Brain microvascular endothelial cell (primary cell): ENCODE measurements at regions not wholly inside any gene's neighbourhood (a gene's known extent, or its start where the extent isn't known, plus 50 kb on each side); places are given as distances from the start of the nearest gene placed in this dataset.

Source experiments
- DNase-seq: peaks from one replicate; pipeline ENCODE4 v3.0.0-alpha.2; 2020
- H3K27ac ChIP-seq: fragments of 250-450 bp; sonication (Bioruptor Pico); 2 replicates; pipeline ENCODE4 v1.5.1; 2020; ENCODE audit warnings: mild to moderate bottlenecking, moderate library complexity
- H3K27me3 ChIP-seq: fragments of 250-450 bp; sonication (Bioruptor Pico); replicated peaks from 2 replicates; pipeline ENCODE4 v1.5.1; 2020; ENCODE audit warnings: mild to moderate bottlenecking
- H3K36me3 ChIP-seq: fragments of 250-450 bp; sonication (Bioruptor Pico); replicated peaks from 2 replicates; pipeline ENCODE4 v1.5.1; 2020; ENCODE audit warnings: mild to moderate bottlenecking
- H3K4me3 ChIP-seq: 2 replicates; pipeline ENCODE4 v1.5.1; 2011; ENCODE audit warnings: low read depth, mild to moderate bottlenecking, control low read depth, low read length, moderate library complexity
- in situ Hi-C: cut with HindIII; loops from 2 replicates; pipeline ENCODE4 v1.10.0; 2017; ENCODE audit warnings: low sequenced_read_pairs, low pct_ligation_motif_present
- TF ChIP-seq, protein P1 (sequence below): IDR thresholded peaks from 2 replicates; pipeline ENCODE4 v1.5.1; 2011; ENCODE audit warnings: low read depth, mild to moderate bottlenecking, moderate library complexity, low read length, control low read depth, inconsistent platforms; ENCODE audit errors: missing control alignments

DNA sequence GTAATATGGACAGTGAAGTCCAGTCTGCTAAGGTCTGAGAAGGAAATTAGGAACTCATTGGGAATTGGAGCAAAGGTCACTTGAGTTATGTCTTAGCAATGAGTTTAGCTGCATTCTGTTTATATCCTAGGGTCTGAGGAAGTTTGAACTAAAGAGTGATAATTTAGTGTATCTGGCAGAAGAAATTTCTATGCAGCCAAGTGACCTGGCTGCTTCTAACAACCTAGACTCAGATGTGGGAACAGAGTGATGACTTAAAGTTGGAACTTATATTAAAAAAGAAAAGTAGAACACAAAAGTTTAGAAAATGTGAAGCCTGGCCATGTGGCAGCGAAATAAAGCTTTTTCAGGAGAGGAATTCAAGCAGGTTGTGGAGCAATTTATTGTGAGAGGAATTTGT, 106.2 kb downstream of the PRDM9 start:
- no peaks in the 10 kb centered on the region for H3K36me3 ChIP-seq
- in situ Hi-C loops, result no loop called here
- DNase-seq, result no peak

DNA sequence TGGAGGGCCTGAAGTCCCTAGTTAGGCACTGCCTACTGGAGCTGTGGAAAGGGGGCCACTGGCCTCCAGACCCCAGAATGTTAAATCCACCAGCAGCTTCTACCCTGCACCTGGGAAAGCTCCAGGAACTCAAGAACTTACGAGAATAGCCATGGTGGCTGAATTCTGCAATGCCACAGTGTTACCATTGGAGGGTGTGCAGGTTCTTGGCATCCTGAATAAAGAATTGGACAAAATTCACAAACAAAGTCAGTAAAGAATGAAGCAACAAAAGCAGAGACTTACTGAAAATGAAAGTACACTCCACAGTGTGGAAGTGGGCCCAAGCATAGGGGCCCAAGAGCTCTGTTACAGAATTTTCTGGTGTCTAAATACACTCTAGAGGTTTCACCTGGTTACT, 107.0 kb downstream of the PRDM9 start:
- H3K4me3 ChIP-seq, result no peak overlapping the region
- DNase-seq, result no peak
- in situ Hi-C loops, result no loop called here
- H3K36me3 ChIP-seq, result no peaks in the 10 kb centered on the region
- H3K27ac ChIP-seq, result no peak overlapping the region
- H3K27me3 ChIP-seq, result no peaks in the 10 kb centered on the region
- TF ChIP-seq, protein P1, sequence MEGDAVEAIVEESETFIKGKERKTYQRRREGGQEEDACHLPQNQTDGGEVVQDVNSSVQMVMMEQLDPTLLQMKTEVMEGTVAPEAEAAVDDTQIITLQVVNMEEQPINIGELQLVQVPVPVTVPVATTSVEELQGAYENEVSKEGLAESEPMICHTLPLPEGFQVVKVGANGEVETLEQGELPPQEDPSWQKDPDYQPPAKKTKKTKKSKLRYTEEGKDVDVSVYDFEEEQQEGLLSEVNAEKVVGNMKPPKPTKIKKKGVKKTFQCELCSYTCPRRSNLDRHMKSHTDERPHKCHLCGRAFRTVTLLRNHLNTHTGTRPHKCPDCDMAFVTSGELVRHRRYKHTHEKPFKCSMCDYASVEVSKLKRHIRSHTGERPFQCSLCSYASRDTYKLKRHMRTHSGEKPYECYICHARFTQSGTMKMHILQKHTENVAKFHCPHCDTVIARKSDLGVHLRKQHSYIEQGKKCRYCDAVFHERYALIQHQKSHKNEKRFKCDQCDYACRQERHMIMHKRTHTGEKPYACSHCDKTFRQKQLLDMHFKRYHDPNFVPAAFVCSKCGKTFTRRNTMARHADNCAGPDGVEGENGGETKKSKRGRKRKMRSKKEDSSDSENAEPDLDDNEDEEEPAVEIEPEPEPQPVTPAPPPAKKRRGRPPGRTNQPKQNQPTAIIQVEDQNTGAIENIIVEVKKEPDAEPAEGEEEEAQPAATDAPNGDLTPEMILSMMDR, result no peak

More for the DNA sequence above, 106.2 kb downstream of the PRDM9 start:
- no peak overlapping the region for H3K27ac ChIP-seq
- H3K27me3 ChIP-seq, result no peaks in the 10 kb centered on the region
- TF ChIP-seq, protein P1, result no peak
- H3K4me3 ChIP-seq, result no peak overlapping the region

DNA sequence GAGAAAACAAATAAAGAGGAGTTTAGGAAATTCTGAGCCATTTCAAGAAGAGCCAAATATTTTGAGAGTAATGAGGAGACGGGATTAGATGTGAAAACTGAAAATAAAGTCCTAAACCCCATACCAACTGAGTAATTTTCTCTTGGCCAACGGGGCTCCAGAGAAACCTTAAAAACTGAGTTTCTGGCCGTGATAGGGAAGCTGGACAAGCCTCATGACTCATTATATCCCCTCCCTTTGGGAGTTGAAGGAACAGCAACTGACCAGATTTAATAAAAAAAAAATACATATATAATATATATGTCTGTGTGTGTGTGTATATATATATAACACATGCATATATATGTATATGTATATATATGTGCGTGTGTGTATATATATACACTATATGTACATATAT, 119.6 kb downstream of the PRDM9 start:
- Histone ChIP-seq H3K4me3 (no peak overlapping the region), H3K36me3 (no peaks in the 10 kb centered on the region), H3K27ac (no peak overlapping the region), H3K27me3 (no peaks in the 10 kb centered on the region)
- no peak for DNase-seq
- in situ Hi-C loops, result no loop called here
- TF ChIP-seq, protein P1, result no peak

DNA sequence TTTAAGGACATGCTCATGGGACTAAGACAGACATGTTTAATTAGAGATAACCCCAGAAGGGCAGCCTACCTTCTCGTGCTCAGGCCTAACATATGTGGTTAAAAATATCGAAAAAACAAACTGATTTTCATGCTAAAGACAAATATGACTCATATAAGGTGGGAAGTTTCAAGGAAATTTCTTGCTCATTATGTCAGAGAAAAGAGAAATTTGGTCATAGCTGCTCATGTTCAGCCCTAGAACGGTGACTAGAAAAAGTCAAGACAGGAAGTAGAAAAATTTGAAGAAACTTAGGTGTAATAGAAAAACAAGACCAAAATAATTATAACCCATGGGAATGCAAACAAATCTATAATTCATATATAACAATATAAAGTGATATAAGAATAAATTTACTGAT, 120.6 kb downstream of the PRDM9 start:
- Histone ChIP-seq H3K27ac (no peak overlapping the region), H3K4me3 (no peak overlapping the region), H3K36me3 (no peaks in the 10 kb centered on the region), H3K27me3 (no peaks in the 10 kb centered on the region)
- TF ChIP-seq, protein P1, result no peak
- DNase-seq, result no peak
- in situ Hi-C loops, result no loop called here

DNA sequence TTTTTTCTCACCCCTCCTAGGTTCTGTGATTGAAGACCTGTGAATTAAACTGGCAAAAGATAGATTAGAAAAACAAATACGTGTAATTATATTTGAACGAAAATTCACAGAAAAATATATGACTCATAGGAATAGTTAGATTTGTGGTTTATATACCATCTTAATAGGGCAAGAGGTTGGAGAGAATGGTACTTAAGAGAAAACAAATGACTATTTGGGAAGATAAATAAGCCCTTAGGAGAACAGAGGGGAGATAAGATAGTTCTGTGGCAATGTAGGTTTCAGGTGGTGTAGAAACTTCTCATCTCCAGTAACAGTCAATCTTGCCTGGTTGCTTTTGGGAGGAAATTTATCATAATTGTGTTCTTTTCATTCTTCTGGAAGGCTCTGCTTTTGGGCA, 122.0 kb downstream of the PRDM9 start:
- in situ Hi-C loops, result no loop called here
- Histone ChIP-seq H3K4me3 (no peak overlapping the region), H3K36me3 (no peaks in the 10 kb centered on the region), H3K27me3 (no peaks in the 10 kb centered on the region), H3K27ac (no peak overlapping the region)
- TF ChIP-seq, protein P1, result no peak
- no peak for DNase-seq

DNA sequence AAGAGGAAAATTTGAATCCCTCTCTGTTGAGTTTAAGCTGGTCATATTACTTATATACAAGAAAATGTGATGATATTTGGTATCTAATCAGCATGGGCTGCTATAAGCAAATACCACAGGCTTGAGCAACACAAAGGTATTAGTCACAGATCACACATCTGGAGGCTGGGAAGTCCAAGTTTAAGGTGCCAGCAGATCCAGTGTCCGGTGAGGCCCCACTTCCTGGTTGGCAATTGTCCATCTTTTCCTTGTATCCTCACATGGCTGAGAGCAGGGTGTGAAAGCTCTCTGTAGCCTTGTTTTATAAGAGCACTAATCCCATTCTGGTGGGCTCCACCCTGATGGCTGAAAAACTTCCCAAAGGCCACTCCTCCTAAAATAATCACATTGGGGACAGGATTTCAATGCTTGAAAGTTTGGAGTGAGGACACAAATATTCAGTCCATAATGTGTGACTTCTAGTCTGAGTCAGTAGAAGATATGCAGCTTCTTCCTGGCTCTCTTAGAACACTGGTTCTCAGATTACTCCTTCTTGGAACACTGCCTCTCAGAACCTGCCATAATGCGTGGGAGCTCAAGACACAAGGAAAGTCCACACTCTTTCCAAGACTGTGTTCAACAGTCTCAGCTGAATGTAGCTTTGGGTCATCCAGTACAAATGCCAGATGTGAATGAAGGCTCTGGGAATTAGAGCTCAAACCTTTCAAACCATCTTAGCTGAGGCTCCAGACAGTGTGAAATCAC, 124.1 kb downstream of the PRDM9 start:
- Histone ChIP-seq H3K27me3 (no peaks in the 10 kb centered on the region), H3K4me3 (no peak overlapping the region), H3K27ac (no peak overlapping the region), H3K36me3 (no peaks in the 10 kb centered on the region)
- TF ChIP-seq, protein P1, result no peak
- peak; percentile 2 for DNase-seq
- in situ Hi-C loops, result no loop called here
